ENCODE measurements at regions not wholly inside any gene's neighbourhood (a gene's known extent, or its start where the extent isn't known, plus 50 kb on each side); places are given as distances from the start of the nearest gene placed in this dataset.

DNA sequence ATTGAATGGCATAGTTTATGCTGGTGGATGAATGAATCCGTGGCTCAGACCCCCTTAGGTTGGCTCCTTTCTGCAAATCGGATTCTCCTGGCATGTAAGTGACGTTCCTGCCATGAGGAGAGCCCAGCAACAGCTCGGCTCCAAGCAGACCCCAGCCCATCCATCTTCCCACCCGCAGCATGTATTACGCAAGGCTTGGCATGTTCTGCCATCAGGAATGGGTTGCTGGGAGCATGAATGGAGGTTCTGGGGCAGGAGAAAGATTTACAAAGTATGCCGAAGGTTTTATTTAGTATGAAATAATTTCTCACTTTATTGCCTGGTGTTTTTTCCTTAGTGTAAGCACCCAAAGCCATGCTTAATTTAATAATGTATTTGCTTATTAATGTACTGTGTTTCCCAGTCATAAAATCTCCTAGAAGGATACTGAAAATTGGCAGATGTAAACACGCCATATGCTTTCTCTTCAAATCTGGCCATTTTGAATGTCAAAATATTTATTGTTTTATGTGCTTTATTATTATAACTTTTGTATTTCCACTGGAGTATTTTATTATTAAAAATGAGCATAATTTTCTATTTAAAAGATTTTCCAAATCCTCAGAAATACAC lies 128.5 kb downstream of the ACKR3 start (continued):
- TF ChIP-seq, protein P1, sequence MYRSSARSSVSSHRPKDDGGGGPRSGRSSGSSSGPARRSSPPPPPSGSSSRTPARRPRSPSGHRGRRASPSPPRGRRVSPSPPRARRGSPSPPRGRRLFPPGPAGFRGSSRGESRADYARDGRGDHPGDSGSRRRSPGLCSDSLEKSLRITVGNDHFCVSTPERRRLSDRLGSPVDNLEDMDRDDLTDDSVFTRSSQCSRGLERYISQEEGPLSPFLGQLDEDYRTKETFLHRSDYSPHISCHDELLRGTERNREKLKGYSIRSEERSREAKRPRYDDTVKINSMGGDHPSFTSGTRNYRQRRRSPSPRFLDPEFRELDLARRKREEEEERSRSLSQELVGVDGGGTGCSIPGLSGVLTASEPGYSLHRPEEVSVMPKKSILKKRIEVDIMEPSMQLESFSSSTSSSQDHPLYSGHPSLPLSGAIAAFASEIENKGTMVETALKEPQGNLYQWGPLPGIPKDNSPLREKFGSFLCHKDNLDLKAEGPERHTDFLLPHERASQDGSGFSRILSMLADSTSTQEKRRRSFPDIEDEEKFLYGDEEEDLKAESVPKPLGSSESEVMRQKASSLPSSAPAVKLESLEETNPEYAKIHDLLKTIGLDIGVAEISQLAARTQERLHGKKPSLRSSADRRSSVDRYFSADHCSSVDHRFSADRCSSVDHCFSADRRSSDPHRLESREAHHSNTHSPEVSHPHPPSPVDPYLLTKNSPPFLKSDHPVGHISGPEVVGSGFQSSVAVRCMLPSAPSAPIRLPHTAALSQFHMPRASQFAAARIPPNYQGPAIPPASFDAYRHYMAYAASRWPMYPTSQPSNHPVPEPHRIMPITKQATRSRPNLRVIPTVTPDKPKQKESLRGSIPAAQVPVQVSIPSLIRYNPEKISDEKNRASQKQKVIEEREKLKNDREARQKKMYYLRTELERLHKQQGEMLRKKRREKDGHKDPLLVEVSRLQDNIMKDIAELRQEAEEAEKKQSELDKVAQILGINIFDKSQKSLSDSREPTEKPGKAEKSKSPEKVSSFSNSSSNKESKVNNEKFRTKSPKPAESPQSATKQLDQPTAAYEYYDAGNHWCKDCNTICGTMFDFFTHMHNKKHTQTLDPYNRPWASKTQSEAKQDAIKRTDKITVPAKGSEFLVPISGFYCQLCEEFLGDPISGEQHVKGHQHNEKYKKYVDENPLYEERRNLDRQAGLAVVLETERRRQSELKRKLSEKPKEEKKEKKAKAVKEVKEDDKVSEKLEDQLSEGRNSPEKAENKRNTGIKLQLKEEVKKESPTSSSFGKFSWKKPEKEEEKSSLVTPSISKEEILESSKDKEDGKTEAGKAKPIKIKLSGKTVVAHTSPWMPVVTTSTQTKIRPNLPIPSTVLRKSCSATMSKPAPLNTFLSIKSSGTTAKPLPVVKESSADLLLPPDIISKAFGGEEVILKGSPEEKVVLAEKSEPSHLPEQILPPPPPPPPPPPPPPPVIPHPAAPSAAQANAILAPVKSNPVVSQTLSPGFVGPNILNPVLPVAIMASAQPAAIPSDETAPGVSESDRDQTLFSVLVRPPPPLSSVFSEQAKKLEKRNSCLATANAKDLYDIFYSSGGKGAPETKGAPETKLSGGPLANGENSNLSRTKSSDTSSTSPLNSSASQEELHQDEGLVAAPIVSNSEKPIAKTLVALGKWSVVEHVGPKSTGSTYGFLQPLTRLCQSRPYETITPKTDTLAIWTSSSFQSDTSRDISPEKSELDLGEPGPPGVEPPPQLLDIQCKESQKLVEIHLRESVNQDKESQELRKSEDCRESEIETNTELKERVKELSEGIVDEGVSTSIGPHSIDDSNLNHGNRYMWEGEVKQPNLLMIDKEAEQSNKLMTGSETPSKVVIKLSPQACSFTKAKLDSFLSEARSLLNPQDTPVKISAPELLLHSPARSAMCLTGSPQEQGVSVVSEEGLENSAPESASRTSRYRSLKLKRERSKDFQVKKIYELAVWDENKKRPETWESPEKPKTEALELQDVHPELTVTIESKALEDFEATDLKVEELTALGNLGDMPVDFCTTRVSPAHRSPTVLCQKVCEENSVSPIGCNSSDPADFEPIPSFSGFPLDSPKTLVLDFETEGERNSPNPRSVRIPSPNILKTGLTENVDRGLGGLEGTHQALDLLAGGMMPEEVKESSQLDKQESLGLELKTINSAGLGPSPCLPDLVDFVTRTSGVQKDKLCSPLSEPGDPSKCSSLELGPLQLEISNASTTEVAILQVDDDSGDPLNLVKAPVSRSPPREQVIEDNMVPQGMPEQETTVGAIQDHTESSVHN (IDR thresholded peaks at IDR 0.05; ENCODE audit: borderline replicate concordance in 1 of 2, low read depth in 1 of 2): no peak
- TF ChIP-seq ZNF175 (CRISPR knock-in tag; IDR thresholded peaks at IDR 0.05; ENCODE audit: low read depth): no peak
- no peak for TF ChIP-seq HMG20A (CRISPR knock-in tag; conservative IDR thresholded peaks at IDR 0.05)
- no peak for TF ChIP-seq SIN3B (IDR thresholded peaks at IDR 0.05; ENCODE audit: low read depth)

Data from K562 (cell line).